ENCODE measurements at regions not wholly inside any gene's neighbourhood (a gene's known extent, or its start where the extent isn't known, plus 50 kb on each side); places are given as distances from the start of the nearest gene placed in this dataset.

DNA sequence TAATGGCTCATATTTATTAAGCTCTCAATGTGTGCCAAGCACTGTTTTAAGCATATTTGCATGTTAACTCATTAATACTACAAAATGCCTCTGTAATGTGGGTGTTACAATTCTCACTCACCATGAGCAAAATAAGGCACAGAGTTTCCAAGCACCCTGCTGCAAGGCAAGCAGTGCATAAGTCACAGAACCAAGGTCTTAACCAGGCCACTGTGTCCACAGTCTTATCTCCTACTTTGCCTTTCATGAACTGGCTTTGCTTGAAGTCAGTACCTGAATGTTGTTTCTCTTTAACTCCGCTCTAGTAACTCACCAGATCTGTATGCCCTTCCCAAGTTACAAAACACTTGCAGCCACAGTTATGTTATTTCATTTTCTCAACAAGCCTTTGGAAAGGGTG is 1372.7 kb downstream of the AACS start:
- no peak for TF ChIP-seq POLR2A (IDR thresholded peaks at IDR 0.05)
- TF ChIP-seq, protein P1, sequence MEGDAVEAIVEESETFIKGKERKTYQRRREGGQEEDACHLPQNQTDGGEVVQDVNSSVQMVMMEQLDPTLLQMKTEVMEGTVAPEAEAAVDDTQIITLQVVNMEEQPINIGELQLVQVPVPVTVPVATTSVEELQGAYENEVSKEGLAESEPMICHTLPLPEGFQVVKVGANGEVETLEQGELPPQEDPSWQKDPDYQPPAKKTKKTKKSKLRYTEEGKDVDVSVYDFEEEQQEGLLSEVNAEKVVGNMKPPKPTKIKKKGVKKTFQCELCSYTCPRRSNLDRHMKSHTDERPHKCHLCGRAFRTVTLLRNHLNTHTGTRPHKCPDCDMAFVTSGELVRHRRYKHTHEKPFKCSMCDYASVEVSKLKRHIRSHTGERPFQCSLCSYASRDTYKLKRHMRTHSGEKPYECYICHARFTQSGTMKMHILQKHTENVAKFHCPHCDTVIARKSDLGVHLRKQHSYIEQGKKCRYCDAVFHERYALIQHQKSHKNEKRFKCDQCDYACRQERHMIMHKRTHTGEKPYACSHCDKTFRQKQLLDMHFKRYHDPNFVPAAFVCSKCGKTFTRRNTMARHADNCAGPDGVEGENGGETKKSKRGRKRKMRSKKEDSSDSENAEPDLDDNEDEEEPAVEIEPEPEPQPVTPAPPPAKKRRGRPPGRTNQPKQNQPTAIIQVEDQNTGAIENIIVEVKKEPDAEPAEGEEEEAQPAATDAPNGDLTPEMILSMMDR (IDR thresholded peaks at IDR 0.05 in 8 of 11, conservative IDR thresholded peaks at IDR 0.05 in 3 of 11) = no peak
- no peak for TF ChIP-seq POLR2AphosphoS5 (IDR thresholded peaks at IDR 0.05)
